Activated B cell treated with CpG ODN at 0.5 μM for 24 hours (primary cell): ENCODE measurements at regions not wholly inside any gene's neighbourhood (a gene's known extent, or its start where the extent isn't known, plus 50 kb on each side); places are given as distances from the start of the nearest gene placed in this dataset.

Source experiments
- ATAC-seq: fragments of 200-7000 bp; cut with Tn5 transposase; one replicate; pipeline ENCODE4 v1.10.0; 2021; ENCODE audit warnings: low read depth, mild to moderate bottlenecking, moderate library complexity
- CTCF ChIA-PET: fragments of 350-600 bp; sonication (Branson Sonifier 250); formaldehyde crosslinking; loops from one replicate; lab custom pipeline; 2021; ENCODE audit warnings: antibody characterized with exemption; lab: Charles Lee
- POLR2A ChIA-PET: fragments of 350-600 bp; sonication (Branson Sonifier 250); formaldehyde crosslinking; loops from one replicate; lab custom pipeline; 2021; ENCODE audit warnings: antibody characterized with exemption; lab: Charles Lee
- DNase-seq: peaks from one replicate; pipeline ENCODE4 v3.0.0; 2022
- H3K27ac Mint-ChIP-seq: one replicate; pipeline ENCODE4 v1.8.0; 2020; ENCODE audit warnings: mixed read lengths
- H3K27me3 Mint-ChIP-seq: one replicate; pipeline ENCODE4 v1.8.0; 2021; ENCODE audit warnings: mixed read lengths
- H3K36me3 Mint-ChIP-seq: one replicate; pipeline ENCODE4 v1.8.0; 2021; ENCODE audit warnings: low read depth, mixed read lengths
- H3K4me1 Mint-ChIP-seq: one replicate; pipeline ENCODE4 v1.8.0; 2021; ENCODE audit warnings: mixed read lengths
- H3K4me3 Mint-ChIP-seq: one replicate; pipeline ENCODE4 v1.8.0; 2020; ENCODE audit warnings: mild to moderate bottlenecking, mixed read lengths
- H3K9me3 Mint-ChIP-seq: one replicate; pipeline ENCODE4 v1.8.0; 2020; ENCODE audit warnings: mixed read lengths
- CTCF ChIP-seq: fragments of 200-600 bp; IDR thresholded peaks from one replicate; pipeline ENCODE4 v1.8.0; 2022; ENCODE audit warnings: antibody characterized with exemption, mild to moderate bottlenecking
- intact Hi-C: fragments of 100-400 bp; cut with micrococcal nuclease; formaldehyde crosslinking; loops from one replicate; pipeline ENCODE4 v1.15.1; 2024

DNA sequence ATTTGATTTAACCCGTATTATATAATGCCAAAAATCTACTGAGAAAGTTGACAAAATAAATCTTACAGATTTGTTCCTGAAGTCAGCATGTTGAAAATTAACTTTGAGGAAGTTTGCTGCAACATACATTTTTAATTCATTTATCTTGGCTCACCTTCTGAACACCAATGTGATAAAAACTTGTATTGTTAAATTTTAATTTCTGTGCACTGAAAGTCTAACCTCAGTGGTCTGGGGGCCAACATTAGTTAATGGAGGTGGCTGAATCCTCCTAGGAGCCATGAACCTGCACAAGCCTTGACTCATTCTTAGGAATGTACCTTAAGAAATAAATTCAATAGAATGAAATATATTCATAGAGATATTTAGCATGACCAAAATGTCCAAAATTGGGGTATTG lies 95.3 kb downstream of the ADSS2 start:
- ChIA-PET CTCF (no interaction called here), POLR2A (no interaction called here)
- ATAC-seq = no peak

More for the DNA sequence above, 95.3 kb downstream of the ADSS2 start:
- DNase-seq = no peak
- H3K36me3 Mint-ChIP-seq = no peaks in the 10 kb centered on the region
- peaks cover 2% of the 10 kb centered on the region for H3K27me3 Mint-ChIP-seq
- no peak overlapping the region for H3K4me3 Mint-ChIP-seq
- intact Hi-C loops = no loop called here
- no peak overlapping the region for H3K27ac Mint-ChIP-seq
- no peaks in the 10 kb centered on the region for H3K9me3 Mint-ChIP-seq
- peaks cover 4% of the 10 kb centered on the region for H3K4me1 Mint-ChIP-seq
- TF ChIP-seq CTCF = no peak
